ENCODE measurements at regions not wholly inside any gene's neighbourhood (a gene's known extent, or its start where the extent isn't known, plus 50 kb on each side); places are given as distances from the start of the nearest gene placed in this dataset.

GRCh38 chr6:56353860-56354259 lies 106.5 kb upstream of the COL21A1 start:
- H3K4me3 Mint-ChIP-seq: no peak overlapping the region
- H3K36me3 Mint-ChIP-seq (ENCODE audit: insufficient read depth): peaks cover 2% of the 10 kb centered on the region
- no peaks in the 10 kb centered on the region for H3K4me1 Mint-ChIP-seq
- H3K9me3 Mint-ChIP-seq: no peaks in the 10 kb centered on the region
- ATAC-seq (replicated peaks; ENCODE audit: extremely low read depth, poor library complexity, severe bottlenecking): no peak
- no peak overlapping the region for H3K27ac Mint-ChIP-seq (ENCODE audit: low read depth)
- H3K27me3 Mint-ChIP-seq: no peaks in the 10 kb centered on the region
- DNase-seq (ENCODE audit: low spot score in 2 of 2): no peak

- Mint-ChIP-seq H3K4me1 (no peaks in the 10 kb centered on the region), H3K27ac (ENCODE audit: low read depth) (no peak overlapping the region), H3K9me3 (no peaks in the 10 kb centered on the region), H3K27me3 (peaks cover 19% of the 10 kb centered on the region), H3K36me3 (ENCODE audit: insufficient read depth) (peaks cover 2% of the 10 kb centered on the region), H3K4me3 (no peak overlapping the region)
- ATAC-seq (replicated peaks; ENCODE audit: extremely low read depth, poor library complexity, severe bottlenecking) (no peak), DNase-seq (ENCODE audit: low spot score in 2 of 2) (no peak)
These were observed 103.4 kb upstream of the COL21A1 start for GRCh38 chr6:56350628-56351260.

- no peak for ATAC-seq (replicated peaks; ENCODE audit: extremely low read depth, poor library complexity, severe bottlenecking)
- Mint-ChIP-seq H3K36me3 (ENCODE audit: insufficient read depth) (no peaks in the 10 kb centered on the region), H3K27ac (ENCODE audit: low read depth) (no peak overlapping the region), H3K27me3 (peaks cover 19% of the 10 kb centered on the region), H3K4me3 (no peak overlapping the region), H3K9me3 (no peaks in the 10 kb centered on the region), H3K4me1 (no peaks in the 10 kb centered on the region)
- DNase-seq (ENCODE audit: low spot score in 2 of 2): no peak
These were observed 101.8 kb upstream of the COL21A1 start for GRCh38 chr6:56349194-56349593.

- DNase-seq (ENCODE audit: low spot score in 2 of 2) (no peak), ATAC-seq (replicated peaks; ENCODE audit: extremely low read depth, poor library complexity, severe bottlenecking) (no peak)
- no peaks in the 10 kb centered on the region for H3K36me3 Mint-ChIP-seq (ENCODE audit: insufficient read depth)
- no peaks in the 10 kb centered on the region for H3K9me3 Mint-ChIP-seq
- peaks cover 19% of the 10 kb centered on the region for H3K27me3 Mint-ChIP-seq
- H3K4me1 Mint-ChIP-seq: no peaks in the 10 kb centered on the region
- H3K4me3 Mint-ChIP-seq: no peak overlapping the region
- H3K27ac Mint-ChIP-seq (ENCODE audit: low read depth): no peak overlapping the region
These were observed 101.2 kb upstream of the COL21A1 start for GRCh38 chr6:56348578-56348977.

- DNase-seq (ENCODE audit: low spot score in 2 of 2): no peak
- Mint-ChIP-seq H3K9me3 (no peaks in the 10 kb centered on the region), H3K4me3 (no peak overlapping the region), H3K4me1 (no peaks in the 10 kb centered on the region), H3K27ac (ENCODE audit: low read depth) (no peak overlapping the region), H3K27me3 (peaks cover 19% of the 10 kb centered on the region), H3K36me3 (ENCODE audit: insufficient read depth) (no peaks in the 10 kb centered on the region)
- no peak for ATAC-seq (replicated peaks; ENCODE audit: extremely low read depth, poor library complexity, severe bottlenecking)
These were observed 100.1 kb upstream of the COL21A1 start for GRCh38 chr6:56347526-56347925.

GRCh38 chr6:56346958-56347357 lies 99.6 kb upstream of the COL21A1 start:
- no peak overlapping the region for H3K27ac Mint-ChIP-seq (ENCODE audit: low read depth)
- H3K4me3 Mint-ChIP-seq: no peak overlapping the region
- H3K9me3 Mint-ChIP-seq: no peaks in the 10 kb centered on the region
- DNase-seq (ENCODE audit: low spot score in 2 of 2) (no peak), ATAC-seq (replicated peaks; ENCODE audit: extremely low read depth, poor library complexity, severe bottlenecking) (no peak)
- peaks cover 19% of the 10 kb centered on the region for H3K27me3 Mint-ChIP-seq
- H3K36me3 Mint-ChIP-seq (ENCODE audit: insufficient read depth): no peaks in the 10 kb centered on the region
- H3K4me1 Mint-ChIP-seq: no peaks in the 10 kb centered on the region

- DNase-seq (ENCODE audit: low spot score in 2 of 2) (no peak), ATAC-seq (replicated peaks; ENCODE audit: extremely low read depth, poor library complexity, severe bottlenecking) (no peak)
- no peaks in the 10 kb centered on the region for H3K9me3 Mint-ChIP-seq
- H3K36me3 Mint-ChIP-seq (ENCODE audit: insufficient read depth): no peaks in the 10 kb centered on the region
- H3K27ac Mint-ChIP-seq (ENCODE audit: low read depth): no peak overlapping the region
- H3K4me3 Mint-ChIP-seq: no peak overlapping the region
- H3K27me3 Mint-ChIP-seq: peaks cover 19% of the 10 kb centered on the region
- H3K4me1 Mint-ChIP-seq: no peaks in the 10 kb centered on the region
These were observed 98.1 kb upstream of the COL21A1 start for GRCh38 chr6:56345376-56345995.

- H3K27me3 Mint-ChIP-seq: peaks cover 19% of the 10 kb centered on the region
- no peaks in the 10 kb centered on the region for H3K9me3 Mint-ChIP-seq
- no peak overlapping the region for H3K4me3 Mint-ChIP-seq
- DNase-seq (ENCODE audit: low spot score in 2 of 2) (no peak), ATAC-seq (replicated peaks; ENCODE audit: extremely low read depth, poor library complexity, severe bottlenecking) (no peak)
- no peaks in the 10 kb centered on the region for H3K4me1 Mint-ChIP-seq
- no peak overlapping the region for H3K27ac Mint-ChIP-seq (ENCODE audit: low read depth)
- no peaks in the 10 kb centered on the region for H3K36me3 Mint-ChIP-seq (ENCODE audit: insufficient read depth)
These were observed 95.9 kb upstream of the COL21A1 start for GRCh38 chr6:56343295-56343694.

- Mint-ChIP-seq H3K4me3 (no peak overlapping the region), H3K36me3 (ENCODE audit: insufficient read depth) (no peaks in the 10 kb centered on the region), H3K9me3 (no peaks in the 10 kb centered on the region)
These were observed 92.1 kb upstream of the COL21A1 start for GRCh38 chr6:56339524-56339923.

GRCh38 chr6:56335726-56336125 lies 88.3 kb upstream of the COL21A1 start:
- Mint-ChIP-seq H3K9me3 (no peaks in the 10 kb centered on the region), H3K36me3 (ENCODE audit: insufficient read depth) (no peaks in the 10 kb centered on the region), H3K27ac (ENCODE audit: low read depth) (no peak overlapping the region), H3K27me3 (no peaks in the 10 kb centered on the region), H3K4me1 (no peaks in the 10 kb centered on the region), H3K4me3 (no peak overlapping the region)
- DNase-seq (ENCODE audit: low spot score in 2 of 2): no peak
- no peak for ATAC-seq (replicated peaks; ENCODE audit: extremely low read depth, poor library complexity, severe bottlenecking)

More at GRCh38 chr6:56339524-56339923, 92.1 kb upstream of the COL21A1 start:
- no peaks in the 10 kb centered on the region for H3K27me3 Mint-ChIP-seq
- DNase-seq (ENCODE audit: low spot score in 2 of 2) (no peak), ATAC-seq (replicated peaks; ENCODE audit: extremely low read depth, poor library complexity, severe bottlenecking) (no peak)
- H3K27ac Mint-ChIP-seq (ENCODE audit: low read depth): no peak overlapping the region
- H3K4me1 Mint-ChIP-seq: no peaks in the 10 kb centered on the region

- Mint-ChIP-seq H3K4me1 (no peaks in the 10 kb centered on the region), H3K36me3 (ENCODE audit: insufficient read depth) (no peaks in the 10 kb centered on the region), H3K27ac (ENCODE audit: low read depth) (no peak overlapping the region), H3K9me3 (no peaks in the 10 kb centered on the region), H3K4me3 (no peak overlapping the region), H3K27me3 (no peaks in the 10 kb centered on the region)
- ATAC-seq (replicated peaks; ENCODE audit: extremely low read depth, poor library complexity, severe bottlenecking) (no peak), DNase-seq (ENCODE audit: low spot score in 2 of 2) (no peak)
These were observed 87.6 kb upstream of the COL21A1 start for GRCh38 chr6:56334937-56335336.

- DNase-seq (ENCODE audit: low spot score in 2 of 2) (no peak), ATAC-seq (replicated peaks; ENCODE audit: extremely low read depth, poor library complexity, severe bottlenecking) (no peak)
- Mint-ChIP-seq H3K27ac (ENCODE audit: low read depth) (no peak overlapping the region), H3K9me3 (no peaks in the 10 kb centered on the region), H3K36me3 (ENCODE audit: insufficient read depth) (no peaks in the 10 kb centered on the region), H3K4me3 (no peak overlapping the region), H3K27me3 (no peaks in the 10 kb centered on the region), H3K4me1 (no peaks in the 10 kb centered on the region)
These were observed 82.1 kb upstream of the COL21A1 start for GRCh38 chr6:56329271-56330050.

- no peak overlapping the region for H3K4me3 Mint-ChIP-seq
- ATAC-seq (replicated peaks; ENCODE audit: extremely low read depth, poor library complexity, severe bottlenecking): no peak
- no peak for DNase-seq (ENCODE audit: low spot score in 2 of 2)
- H3K9me3 Mint-ChIP-seq: no peaks in the 10 kb centered on the region
- no peak overlapping the region for H3K27ac Mint-ChIP-seq (ENCODE audit: low read depth)
- H3K4me1 Mint-ChIP-seq: no peaks in the 10 kb centered on the region
- H3K36me3 Mint-ChIP-seq (ENCODE audit: insufficient read depth): no peaks in the 10 kb centered on the region
- no peaks in the 10 kb centered on the region for H3K27me3 Mint-ChIP-seq
These were observed 81.3 kb upstream of the COL21A1 start for GRCh38 chr6:56328728-56329090.

All from central memory CD8-positive, alpha-beta T cell (primary cell).